GM04503 (cell line): ENCODE measurements at regions not wholly inside any gene's neighbourhood (a gene's known extent, or its start where the extent isn't known, plus 50 kb on each side); places are given as distances from the start of the nearest gene placed in this dataset.

Experiments
- DNase-seq: peaks from one replicate; pipeline ENCODE4 v3.0.0-alpha.2; 2012; ENCODE audit warnings: low read depth

DNA sequence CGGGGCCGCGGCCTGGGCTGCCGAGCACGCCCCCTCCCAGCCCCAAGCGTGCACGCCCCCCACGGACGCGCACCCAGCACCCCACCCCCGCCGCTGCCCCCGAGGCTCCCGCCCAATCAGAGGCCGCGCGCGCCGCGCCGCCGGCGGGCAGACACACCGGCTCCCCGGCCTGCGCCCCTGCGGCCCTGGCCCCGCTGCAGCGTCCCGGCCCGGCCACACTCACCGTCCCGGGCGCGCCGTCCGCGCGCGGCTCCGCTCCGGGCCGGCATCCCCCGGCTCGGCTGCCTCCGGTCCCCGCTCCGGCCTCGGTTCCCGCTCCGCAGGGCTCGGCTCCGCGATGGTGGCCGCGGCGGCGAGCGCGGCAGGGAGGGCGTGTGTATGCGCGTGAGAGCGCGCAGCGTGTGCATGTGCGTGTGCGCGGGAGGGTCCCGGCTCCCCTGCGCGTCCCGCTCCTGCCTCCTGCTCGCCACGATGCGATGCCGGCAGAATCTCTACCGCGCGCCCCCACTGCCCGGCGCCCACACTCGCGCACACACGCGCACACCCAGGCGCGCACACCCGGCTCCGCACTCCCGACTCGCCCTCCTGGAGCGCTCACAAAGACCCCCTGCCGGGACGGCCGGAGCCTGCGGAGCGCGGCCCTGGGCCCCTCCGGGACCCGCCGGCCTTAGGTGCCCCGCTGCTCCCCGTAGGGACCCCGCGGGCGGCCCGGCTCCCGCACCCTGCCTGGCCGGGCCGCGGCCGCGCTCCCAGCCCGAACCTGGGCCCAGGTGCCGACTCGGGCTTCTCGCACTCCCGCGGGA lies 186.5 kb upstream of the LINGO1 start:
- no peak for DNase-seq

DNA sequence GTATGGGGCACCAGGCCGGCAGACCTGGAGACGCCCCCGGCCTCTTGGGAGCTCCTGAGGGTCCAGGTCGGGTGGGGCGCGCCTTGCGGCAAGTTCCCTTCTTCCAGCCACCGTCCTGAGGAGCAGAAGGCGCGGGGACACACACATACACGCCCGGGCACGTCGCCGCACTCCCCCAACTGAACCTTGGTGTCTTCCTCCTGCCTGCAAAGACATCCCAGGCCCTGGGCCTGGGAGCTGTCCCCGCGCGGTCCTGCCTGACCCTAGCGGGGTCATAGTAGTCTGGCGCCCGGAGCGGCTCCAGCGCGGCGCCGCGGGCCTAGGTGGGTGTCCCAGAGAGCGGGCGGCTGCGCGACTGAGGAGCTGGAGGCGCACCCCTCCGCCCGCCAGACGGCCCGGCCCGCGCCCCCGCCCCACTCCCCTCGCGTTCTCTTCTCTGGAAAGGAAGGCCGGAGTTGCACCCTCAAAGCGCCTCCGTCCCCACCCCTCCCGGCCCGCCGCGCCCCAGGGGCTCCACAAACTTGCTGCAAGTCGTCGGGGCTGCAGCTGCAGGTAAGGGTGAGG lies 185.9 kb upstream of the LINGO1 start:
- DNase-seq: no peak

DNA sequence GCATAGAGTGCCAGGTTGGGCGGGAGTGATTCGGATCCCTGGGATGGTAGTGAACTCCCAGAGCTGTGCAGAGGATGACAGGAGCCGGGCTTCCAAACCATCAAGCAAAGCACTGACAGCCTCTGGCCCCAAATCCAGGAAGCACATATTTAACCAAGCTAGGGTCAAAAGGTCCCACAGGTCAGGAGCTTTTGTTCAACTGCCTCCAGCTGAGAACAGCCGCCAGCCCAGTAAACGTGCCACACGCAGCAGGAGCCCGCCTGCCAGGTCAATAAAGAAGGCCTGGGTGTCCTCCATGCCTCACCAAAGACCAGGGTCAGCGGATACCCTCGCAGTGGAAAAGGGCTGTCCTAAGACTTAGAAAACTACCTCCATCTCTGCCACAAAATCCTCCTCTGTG lies 184.7 kb upstream of the LINGO1 start:
- DNase-seq: no peak

DNA sequence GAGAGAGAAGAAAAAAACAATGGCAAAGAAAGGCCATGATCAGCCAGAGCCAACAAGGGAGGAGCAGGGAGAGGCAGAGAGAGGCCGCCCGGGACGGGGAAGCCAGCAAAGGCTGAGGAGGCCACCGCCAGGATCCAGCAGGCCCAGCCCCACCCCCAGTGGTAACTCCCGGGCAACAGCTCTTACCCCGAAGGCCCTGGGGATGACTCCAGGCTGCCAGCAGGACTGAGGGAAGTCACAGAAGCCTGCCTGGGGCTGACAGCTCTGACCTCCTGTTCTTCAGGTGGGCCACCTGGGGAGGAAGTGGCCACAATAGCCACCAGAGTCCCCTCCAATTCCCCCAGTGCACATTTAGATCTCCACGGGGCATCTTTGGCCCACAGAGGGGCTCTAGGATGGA lies 184.3 kb upstream of the LINGO1 start:
- DNase-seq: no peak

DNA sequence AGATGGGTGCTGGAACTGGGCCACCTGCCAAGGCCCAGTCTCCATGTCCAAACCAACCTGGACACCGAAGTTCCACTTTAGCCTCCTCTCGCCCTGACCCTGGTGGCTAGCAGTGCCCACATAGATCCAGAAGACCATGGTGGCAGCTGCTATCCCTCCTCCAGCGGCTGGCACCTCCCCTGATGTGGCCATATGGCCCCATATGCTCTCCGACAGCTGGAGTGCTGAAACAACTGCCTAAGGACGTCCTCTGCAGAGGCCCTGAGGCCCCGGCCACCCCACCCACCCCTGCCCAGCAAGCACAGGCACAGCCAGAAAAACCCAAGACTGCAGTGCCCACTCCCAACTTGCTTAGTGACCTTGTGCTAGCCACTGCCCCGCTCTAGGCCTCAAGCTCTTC lies 182.3 kb upstream of the LINGO1 start:
- DNase-seq: no peak

DNA sequence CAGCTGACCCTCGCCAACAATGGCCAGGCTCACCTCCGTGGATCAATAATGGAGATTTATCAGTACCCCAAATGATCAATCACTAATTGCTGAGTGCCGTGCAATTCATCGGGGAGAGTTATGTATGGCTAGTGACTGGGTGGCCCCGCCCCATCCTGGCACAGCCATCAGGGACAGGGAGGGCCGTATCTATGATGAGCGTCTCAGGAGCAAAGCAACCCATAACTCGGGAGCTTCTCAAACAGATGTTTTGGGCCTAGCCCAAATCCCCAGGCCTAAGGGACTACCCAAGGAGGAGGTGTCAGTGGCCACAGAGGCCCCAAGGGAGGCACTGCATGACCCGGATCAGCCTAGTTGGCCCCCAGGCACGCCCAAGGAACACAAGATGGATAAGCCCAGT lies 180.0 kb upstream of the LINGO1 start:
- no peak for DNase-seq

DNA sequence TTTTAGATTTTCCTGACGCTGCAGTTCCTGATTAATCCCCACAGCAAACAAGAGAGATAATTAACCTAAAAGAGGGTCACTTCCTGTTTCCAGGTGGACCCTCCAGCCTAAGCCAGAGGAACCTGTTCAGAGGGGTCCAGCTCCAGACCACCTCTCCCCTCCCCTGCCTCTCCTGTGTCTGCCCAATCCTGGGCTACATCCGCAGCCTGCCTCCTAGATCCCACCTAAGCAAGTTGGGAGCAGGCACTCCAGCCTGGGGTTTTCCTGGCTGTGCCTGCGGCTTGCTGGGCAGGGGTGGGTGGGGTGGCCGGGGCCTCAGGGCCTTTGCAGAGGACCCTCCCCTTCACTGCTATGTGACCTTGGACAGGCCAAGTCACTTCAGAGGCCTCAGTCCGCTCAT lies 178.6 kb upstream of the LINGO1 start:
- DNase-seq: no peak

DNA sequence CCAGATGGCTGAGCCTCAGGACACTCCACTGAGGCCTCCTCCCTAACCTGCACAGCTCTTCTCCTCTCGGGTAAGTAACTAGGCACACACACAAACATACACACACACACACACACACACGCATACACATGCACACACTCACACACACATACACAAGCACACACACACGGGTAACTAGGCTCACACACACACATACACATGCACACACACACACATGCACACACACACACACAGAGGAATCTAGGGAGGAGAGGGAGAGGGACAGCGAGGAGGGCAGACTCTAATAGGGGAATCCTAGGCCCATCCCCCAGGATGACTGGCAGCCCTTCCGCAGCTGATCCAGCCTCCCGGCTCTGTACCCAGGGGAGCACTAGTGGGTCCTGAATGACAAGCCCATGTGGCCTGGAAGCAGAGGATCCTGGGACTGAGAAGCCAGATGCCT lies 177.4 kb upstream of the LINGO1 start:
- DNase-seq: no peak

DNA sequence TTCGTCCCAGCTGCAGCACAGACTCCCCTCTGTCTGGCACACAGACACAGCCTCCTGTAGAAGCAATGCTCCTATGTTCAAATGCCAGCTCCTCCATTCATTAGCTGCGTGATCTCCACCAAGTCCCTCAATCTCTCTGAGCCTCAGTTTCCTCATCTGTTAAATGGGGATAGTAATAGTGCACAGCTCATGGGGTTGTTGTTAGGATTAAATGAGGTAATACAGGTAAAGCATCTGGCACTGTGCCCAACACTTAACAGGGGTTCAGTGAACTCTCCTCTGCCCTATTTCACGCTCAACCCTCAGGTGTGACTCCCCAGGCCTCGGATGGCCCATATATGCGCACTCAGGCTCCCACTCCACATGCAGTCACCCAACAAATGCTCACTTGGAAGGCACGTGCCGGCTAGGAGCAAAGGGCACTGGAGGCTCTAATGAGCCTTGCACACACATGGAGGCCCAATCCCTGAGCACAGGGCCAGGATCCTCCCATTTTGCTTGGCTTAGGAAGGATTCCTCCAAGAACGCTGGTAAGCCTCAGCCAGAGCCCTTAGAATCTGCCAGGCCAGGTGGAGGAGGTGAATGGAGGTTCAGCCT lies 176.0 kb upstream of the LINGO1 start:
- no peak for DNase-seq

DNA sequence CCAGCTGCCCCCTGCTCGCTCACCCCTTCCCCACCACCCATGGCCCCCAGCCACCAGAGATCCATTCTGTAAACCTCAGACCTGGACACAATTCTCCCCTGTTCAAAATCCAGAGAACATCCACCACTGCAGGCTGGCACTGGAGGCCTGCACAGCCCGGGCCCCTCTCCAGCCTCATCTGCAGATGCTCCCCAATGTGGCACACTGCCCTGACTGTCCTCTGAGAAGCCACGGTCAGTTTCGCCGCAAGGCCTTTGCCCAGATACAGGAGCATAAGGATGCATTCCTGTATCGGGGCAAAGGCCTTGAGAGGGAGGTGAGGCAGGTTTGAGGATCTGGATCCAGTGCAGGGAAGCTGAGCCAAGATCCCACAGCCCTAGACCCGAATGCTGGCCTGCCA lies 175.4 kb upstream of the LINGO1 start:
- no peak for DNase-seq

DNA sequence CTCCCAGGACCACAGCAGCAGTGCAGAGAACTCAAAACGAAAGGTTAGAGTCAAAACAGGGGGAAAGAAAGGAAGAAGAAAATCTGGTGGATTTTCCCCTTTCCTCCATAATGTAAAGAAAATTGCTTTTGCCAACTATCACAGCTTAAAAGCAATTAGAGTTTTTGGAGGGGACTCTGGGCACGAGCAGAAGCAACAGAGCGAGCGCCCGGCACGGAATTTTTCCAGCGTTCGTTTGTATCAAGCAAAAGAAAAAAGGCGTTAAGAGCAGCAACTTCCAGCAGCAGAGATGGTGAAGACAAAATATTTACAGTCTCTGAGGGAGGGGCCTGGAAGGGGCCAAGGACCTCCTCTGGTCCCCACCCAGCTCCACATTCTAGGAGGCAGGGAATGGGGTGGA lies 174.9 kb upstream of the LINGO1 start:
- no peak for DNase-seq

DNA sequence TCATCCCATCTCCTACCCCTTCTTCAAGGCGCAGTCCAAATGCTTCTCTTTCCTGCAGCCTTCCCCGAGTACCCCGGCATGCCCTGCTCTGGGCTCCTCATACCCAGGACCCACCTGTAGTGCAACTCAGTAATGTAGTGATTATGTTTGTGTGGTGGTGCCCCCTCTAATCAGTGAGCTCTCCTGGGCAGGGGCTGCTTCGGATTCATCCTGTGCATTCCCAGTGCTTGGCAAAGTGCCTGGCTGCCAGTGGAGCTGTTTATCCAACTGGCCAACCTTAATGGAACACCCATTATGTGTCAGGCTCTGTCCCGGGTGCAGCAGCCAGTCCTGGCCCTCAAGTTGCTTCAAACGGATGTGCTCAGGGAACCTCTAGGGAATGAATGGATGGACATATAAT lies 174.4 kb upstream of the LINGO1 start:
- no peak for DNase-seq

DNA sequence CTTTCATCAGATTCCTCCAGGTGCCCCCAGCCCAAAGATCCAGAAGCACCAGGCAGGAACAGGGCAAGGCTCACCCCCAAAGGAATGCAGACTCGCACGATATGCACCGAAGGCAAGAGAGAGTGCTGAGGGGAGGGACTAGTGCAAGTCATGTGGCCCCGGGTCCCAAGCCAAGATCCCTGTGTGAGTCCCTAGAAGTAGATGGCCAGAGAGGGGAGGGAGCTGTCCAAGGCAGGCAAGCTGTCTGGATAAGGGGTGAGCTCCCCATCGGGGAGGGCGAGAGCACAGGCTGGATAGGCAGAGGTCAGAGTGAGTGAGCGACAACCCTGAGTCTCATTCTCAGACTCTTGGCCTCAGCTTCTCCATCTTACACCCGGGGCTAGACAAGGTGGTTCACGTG lies 171.5 kb upstream of the LINGO1 start:
- DNase-seq: no peak

DNA sequence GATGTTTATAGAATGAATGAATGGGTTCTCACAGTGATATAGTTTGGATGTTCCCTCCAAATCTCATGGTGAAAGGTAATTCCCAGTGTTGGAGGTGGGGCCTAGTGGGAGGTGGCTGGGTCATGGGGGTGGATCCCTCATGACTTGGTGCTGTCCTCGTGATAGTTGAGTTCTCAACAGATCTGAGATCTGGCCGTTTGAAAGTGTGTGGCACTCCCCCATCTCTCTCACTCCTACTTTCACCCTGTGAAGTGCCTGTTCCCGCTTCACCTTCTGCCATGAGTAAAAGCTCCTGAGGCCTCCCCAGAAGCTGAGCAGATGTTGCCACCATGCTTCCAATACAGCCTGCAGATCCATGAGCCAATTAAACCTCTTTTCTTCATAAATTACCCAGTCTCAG lies 170.8 kb upstream of the LINGO1 start:
- no peak for DNase-seq

DNA sequence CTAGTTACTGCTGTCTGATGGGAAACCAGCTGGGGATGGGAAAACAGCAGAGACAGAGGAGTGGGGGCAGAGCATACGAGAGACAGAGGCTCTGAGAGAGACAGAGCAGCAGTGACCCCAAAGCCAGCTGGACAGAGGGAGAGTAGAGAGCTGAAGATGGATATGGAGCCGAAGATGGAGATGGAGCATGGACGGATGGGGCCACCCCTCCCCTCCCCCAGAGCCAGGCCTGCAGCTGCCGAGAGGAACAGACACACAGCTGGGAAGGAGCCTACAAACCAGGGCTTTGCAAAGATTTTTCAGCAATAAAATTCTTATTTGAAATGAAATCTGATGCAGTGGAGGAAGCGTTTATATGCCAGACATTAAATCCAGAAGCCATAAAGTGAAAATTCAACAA lies 167.6 kb upstream of the LINGO1 start:
- no peak for DNase-seq

DNA sequence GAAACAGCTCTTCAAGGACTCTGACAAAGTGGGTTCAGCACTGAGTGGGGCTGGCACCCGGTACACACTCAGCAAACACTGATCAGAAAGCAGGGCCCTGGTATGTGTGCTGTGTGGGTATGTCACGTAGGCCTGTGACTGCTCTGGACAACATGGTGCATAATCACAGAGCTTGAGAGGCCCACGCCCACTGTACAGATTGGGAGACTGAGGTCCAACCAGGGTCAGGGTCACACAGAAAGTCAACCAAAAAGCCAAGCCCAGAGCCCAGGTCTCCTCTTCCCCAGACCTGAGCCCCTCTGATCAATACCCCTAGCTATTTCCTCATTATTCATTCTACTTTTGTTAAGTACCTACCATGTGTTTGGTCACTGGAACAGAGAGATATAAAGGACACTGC lies 166.1 kb upstream of the LINGO1 start:
- no peak for DNase-seq

DNA sequence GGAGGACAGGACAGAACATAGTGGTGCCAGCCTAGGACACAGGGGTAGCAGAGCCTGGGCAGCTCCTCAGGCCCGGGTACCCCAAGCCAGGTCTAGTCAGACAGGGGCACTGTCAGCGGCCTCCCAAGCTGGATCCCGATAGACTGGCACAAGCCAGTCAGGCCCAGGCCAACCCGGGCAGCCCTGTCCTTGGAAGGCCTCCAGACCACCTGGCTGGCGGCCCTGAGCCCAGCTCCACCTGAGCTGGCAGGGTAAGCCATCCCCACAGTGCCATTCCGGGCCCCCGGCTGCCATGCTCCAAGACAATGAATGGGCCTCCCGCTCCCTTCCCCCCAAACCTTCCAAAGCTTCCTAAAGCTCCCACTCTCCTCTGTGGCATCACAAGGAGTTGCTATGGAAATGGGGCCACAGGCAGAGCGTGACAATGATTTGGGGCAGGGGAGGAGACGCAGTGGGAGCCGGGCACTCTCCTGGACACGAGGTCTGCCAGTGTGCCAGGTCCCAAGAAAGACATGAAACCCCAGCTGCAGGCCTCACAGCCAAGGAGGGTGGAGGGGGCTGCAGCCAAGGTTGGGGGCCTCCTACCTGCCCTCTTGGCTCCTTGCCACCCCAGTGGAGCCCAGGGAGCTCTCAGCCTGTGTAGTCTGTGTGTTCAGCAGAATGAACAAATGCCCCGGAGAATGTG lies 165.6 kb upstream of the LINGO1 start:
- no peak for DNase-seq

DNA sequence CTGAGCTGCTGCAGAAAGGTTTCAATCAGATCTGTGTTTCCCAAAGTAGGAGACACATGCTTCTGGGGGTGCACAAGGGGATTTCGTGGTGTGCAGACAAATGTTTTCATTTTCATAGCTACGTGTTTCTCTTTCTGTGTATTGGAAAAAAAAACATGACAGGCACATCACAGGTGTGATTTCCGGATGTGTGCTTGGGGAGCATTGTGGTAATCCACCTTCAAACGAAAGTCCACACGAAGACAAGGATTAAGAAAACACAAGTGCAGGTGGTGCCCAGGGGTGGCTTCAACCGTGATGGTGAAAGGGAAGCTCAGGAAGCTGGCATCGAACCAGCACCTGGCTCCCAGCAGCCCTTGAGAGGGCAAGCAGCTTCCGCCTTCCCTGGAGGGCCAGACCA lies 164.6 kb upstream of the LINGO1 start:
- no peak for DNase-seq

DNA sequence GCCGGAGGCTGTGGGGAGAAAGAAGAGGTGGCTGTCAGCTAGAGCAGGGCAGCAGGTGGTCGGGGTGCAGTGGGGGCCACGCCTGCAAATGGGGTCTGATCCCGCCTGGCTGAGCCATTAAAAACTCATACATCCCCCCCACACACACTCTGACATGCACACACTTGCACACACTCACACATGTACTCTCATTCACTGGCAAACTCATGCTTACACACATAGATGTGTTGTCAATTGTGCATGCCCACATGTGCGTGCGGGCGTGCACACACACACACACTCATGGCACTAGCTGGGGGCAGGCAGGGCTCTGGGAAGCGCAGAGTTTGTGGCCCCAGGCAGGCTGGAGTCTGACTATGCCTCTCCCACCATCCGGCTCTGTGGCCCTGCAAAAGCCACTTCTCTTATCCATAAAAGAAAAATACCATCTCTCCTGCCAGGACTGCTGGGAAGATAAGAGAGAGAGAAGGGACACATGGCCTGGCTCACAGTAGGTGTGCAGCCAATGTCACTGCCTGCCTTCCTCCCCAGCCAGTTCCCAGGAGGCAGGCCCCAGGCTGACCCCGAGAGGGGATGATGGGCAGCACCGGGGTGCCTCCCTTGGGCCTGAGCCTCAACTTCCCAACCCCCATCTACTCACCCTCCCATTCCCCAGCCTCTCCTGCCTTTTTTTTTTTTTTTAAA lies 163.5 kb upstream of the LINGO1 start:
- DNase-seq: no peak

DNA sequence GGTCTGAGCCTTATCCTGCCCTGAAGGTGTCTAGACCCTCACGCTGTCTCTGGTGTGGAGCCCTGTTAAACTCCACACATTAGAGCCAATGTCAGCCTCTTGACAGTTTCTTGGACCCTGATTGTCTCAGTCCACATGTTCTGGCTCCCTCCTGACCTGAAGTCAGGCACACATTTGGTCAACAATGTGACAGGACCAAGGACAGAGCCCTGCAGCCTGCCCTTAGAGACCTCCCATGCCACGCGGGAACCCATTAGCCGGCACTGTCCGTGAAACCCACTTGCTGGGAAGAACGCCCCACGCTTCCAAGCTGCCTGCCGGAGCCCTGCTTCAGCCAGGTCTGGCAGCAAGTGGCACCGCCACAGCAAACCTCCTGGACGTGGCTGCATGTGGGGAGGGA lies 162.7 kb upstream of the LINGO1 start:
- DNase-seq: no peak

DNA sequence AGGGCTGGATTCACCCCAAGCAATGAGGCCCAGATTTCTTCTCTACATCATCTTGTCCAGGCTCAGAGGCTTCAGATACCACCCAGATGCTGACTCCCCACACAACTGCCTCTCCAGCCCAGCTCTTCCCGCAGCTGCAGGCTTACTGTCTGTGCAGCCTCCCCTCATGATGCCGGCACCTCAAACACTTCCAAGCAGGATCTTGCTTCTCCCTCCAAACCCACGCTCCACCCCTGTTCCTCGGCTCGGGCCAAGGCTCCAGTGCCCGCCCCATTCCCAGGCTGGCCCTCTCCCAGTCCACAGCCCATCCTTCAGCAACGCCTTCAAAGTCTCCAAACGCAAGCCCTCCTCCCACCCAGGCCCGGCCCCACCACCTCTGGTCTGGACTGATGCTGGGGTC lies 159.2 kb upstream of the LINGO1 start:
- DNase-seq: no peak

DNA sequence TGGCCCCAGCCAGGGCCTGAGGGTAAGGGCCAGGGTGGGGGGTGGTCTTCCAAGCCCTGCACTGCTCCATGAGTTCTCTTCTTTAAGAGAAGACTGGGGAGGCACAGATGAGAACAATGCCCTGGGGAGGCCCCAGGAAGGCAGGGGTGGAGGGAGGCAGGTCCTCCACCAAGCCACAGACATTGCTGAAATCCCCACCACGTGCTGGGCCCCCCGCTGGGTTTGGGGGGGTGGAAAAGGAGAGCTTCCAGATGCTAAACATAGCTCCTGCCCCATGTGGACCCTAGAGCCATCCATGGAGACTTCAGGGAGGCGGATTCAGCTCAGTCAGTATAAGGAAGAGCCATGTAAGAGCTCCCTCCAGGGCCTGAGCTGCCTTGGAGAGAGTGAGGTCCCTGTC lies 157.8 kb upstream of the LINGO1 start:
- DNase-seq: no peak

DNA sequence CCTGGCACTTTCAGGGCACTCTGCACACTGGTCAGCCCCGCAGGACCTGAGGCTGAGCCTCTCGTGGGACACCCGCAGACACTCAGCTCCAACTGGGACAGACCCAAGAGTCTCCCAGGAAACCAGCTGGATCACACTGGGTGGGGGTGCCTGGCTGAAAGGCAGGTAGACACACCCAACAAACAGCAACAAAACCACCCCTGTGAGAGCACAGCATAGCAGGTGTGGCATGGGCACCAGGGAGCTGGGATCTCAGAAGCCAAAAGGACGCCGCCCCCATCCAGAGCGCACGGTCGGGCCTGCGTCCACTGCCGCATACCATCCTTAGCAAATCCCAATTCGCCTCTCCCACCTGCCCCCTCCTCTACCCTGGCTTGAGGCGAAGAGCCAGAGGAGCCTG lies 154.2 kb upstream of the LINGO1 start:
- no peak for DNase-seq
